ENCODE measurements at regions not wholly inside any gene's neighbourhood (a gene's known extent, or its start where the extent isn't known, plus 50 kb on each side); places are given as distances from the start of the nearest gene placed in this dataset.
A peak's percentile ranks its signal among the peaks of the same experiment; 100 is the strongest.

DNA sequence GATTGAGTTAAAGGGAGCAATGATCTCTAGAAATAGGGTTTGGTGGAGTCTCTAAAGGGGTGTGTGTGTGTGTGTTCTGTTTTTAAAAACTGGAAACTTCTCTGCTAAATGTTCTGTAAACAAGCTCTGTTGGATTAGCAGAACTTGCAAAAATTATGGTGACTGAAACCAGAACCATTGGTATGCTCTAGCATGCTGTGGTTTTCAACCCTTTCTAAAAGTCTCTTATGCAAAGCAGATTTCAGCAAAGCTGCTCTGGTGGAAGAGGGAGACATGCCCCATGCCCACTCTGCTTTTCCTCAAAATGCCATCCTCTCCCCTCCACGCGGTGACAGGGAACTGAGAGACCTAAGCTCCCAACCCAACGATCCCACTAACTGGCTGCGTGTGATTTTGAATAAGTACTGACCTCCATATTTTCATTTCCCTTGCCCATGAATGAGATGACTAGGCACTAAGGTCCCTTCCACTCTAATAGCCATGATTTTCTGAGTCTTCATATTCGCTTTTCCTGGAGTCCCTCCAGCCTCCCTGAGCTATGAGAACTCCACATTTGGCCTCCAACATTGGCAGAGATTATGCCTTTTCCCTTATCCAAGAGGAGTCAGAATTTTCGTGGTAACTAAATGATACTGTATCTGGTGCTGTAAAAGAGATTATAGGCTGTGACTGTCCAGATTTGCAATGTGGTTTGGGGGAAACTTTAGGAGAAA, 117.3 kb upstream of the PALS2 start (continued):
- no peak for TF ChIP-seq ZBTB11 (CRISPR knock-in tag; IDR thresholded peaks at IDR 0.05)
- TF ChIP-seq SMC3 (IDR thresholded peaks at IDR 0.05; ENCODE audit: borderline replicate concordance, low read length): no peak
- peak; percentile 78; the same call in 2 of the 3 replicates for TF ChIP-seq POU2F2 (IDR thresholded peaks at IDR 0.05; ENCODE audit: borderline replicate concordance, low read depth, low read length)
- 0 out of 2 replicates have a peak, but pooled peaks have one; percentile 31 for TF ChIP-seq MTA3 (IDR thresholded peaks at IDR 0.05; ENCODE audit: borderline replicate concordance, low read length)
- TF ChIP-seq SKIL (IDR thresholded peaks at IDR 0.05; ENCODE audit: low read depth, poor library complexity, severe bottlenecking): no peak
- no peak for TF ChIP-seq PKNOX1 (IDR thresholded peaks at IDR 0.05)
- no peak for TF ChIP-seq SP1 (IDR thresholded peaks at IDR 0.05; ENCODE audit: low read depth, low read length)
- TF ChIP-seq RUNX3 (IDR thresholded peaks at IDR 0.05; ENCODE audit: low read length): peak; percentile 83
- TF ChIP-seq IRF5 (IDR thresholded peaks at IDR 0.05; ENCODE audit: borderline replicate concordance): no peak
- TF ChIP-seq EP300 (IDR thresholded peaks at IDR 0.05; ENCODE audit: borderline replicate concordance in 1 of 2, control insufficient read depth in 1 of 2, low read depth in 2 of 2, low read length in 2 of 2): no peak
- TF ChIP-seq, protein P1, sequence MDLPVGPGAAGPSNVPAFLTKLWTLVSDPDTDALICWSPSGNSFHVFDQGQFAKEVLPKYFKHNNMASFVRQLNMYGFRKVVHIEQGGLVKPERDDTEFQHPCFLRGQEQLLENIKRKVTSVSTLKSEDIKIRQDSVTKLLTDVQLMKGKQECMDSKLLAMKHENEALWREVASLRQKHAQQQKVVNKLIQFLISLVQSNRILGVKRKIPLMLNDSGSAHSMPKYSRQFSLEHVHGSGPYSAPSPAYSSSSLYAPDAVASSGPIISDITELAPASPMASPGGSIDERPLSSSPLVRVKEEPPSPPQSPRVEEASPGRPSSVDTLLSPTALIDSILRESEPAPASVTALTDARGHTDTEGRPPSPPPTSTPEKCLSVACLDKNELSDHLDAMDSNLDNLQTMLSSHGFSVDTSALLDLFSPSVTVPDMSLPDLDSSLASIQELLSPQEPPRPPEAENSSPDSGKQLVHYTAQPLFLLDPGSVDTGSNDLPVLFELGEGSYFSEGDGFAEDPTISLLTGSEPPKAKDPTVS (IDR thresholded peaks at IDR 0.05; ENCODE audit: low read depth, low read length): no peak
- TF ChIP-seq CREB1 (IDR thresholded peaks at IDR 0.05; ENCODE audit: low read depth): no peak
- no peak for TF ChIP-seq NR2C2 (IDR thresholded peaks at IDR 0.05; ENCODE audit: borderline replicate concordance, control insufficient read depth, insufficient read length, low read depth)
- peak; percentile 31; the same call in 1 of the 2 replicates for TF ChIP-seq SPI1 (IDR thresholded peaks at IDR 0.05; ENCODE audit: borderline replicate concordance, insufficient read depth, low read depth, low read length)
- TF ChIP-seq ETV6 (conservative IDR thresholded peaks at IDR 0.05 in 1 of 2, IDR thresholded peaks at IDR 0.05 in 1 of 2; ENCODE audit: borderline replicate concordance in 1 of 2, low read depth in 1 of 2): no peak
- no peak for TF ChIP-seq ELK1 (IDR thresholded peaks at IDR 0.05; ENCODE audit: low read depth, low read length)
- TF ChIP-seq EED (IDR thresholded peaks at IDR 0.05; ENCODE audit: low read depth): 0 out of 2 replicates have a peak, but pooled peaks have one; percentile 11
- TF ChIP-seq IKZF2 (IDR thresholded peaks at IDR 0.05): no peak

Data from GM12878 (cell line).